CD4-positive, CD25-positive, alpha-beta regulatory T cell (primary cell): ENCODE measurements at regions not wholly inside any gene's neighbourhood (a gene's known extent, or its start where the extent isn't known, plus 50 kb on each side); places are given as distances from the start of the nearest gene placed in this dataset.
"Not testable (repeated sequence)": the region's sequence is repeated elsewhere in the genome, so short reads cannot be mapped to it uniquely, and the experiment has no call there.

ENCODE experiments used
- ATAC-seq, 2 donors: fragments of 150-1000 bp; cut with Tn5 transposase; one replicate each; pipeline ENCODE4 v1.10.0; 2021; ENCODE audit warnings: low read depth in 2 of 2, moderate number of reproducible peaks in 2 of 2, moderate library complexity in 1 of 2
- DNase-seq, 3 donors: peaks; one replicate each; pipeline versions ENCODE4 v3.0.0 to v3.0.0-alpha.2; 2012 to 2022; ENCODE audit warnings: mixed read lengths in 1 of 3
- H3K27ac ChIP-seq: one replicate; pipeline ENCODE4 v1.7.0; 2013; ENCODE audit warnings: mild to moderate bottlenecking, low read length; ENCODE audit not compliant: insufficient read depth, poor library complexity, severe bottlenecking
- H3K27me3 ChIP-seq: one replicate; pipeline ENCODE4 v1.7.0; 2013; ENCODE audit warnings: low read length; ENCODE audit not compliant: control insufficient read depth, insufficient read depth
- H3K36me3 ChIP-seq: one replicate; pipeline ENCODE4 v1.7.0; 2013; ENCODE audit warnings: mild to moderate bottlenecking, low read length, moderate library complexity; ENCODE audit not compliant: control insufficient read depth, insufficient read depth
- H3K4me1 ChIP-seq: 2 replicates; pipeline ENCODE4 v1.7.0; 2013; ENCODE audit warnings: mild to moderate bottlenecking, low read length; ENCODE audit not compliant: insufficient read depth, control insufficient read depth, poor library complexity, severe bottlenecking
- H3K4me3 ChIP-seq: one replicate; pipeline ENCODE4 v1.7.0; 2013; ENCODE audit warnings: low read depth, mild to moderate bottlenecking, low read length, moderate library complexity
- H3K9me3 ChIP-seq, 2 experiments: 1 replicate in 1 of 2; 2 replicates in 1 of 2; pipeline ENCODE4 v1.7.0; 2013; ENCODE audit warnings: low read length in 2 of 2, mild to moderate bottlenecking in 1 of 2, moderate library complexity in 1 of 2; ENCODE audit not compliant: control insufficient read depth in 2 of 2
- H3K27ac Mint-ChIP-seq, 3 donors: one replicate each; pipeline ENCODE4 v1.8.0; 2020 to 2022; ENCODE audit warnings: mild to moderate bottlenecking in 3 of 3, mixed read lengths in 3 of 3, moderate library complexity in 2 of 3
- H3K27me3 Mint-ChIP-seq: one replicate; pipeline ENCODE4 v1.8.0; 2022; ENCODE audit warnings: mild to moderate bottlenecking, mixed read lengths
- H3K36me3 Mint-ChIP-seq: one replicate; pipeline ENCODE4 v1.8.0; 2020; ENCODE audit warnings: mixed read lengths
- H3K4me1 Mint-ChIP-seq, 4 donors: one replicate each; pipeline ENCODE4 v1.8.0; 2020 to 2022; ENCODE audit warnings: mixed read lengths in 4 of 4, mild to moderate bottlenecking in 1 of 4
- H3K4me3 Mint-ChIP-seq, 4 donors: one replicate each; pipeline ENCODE4 v1.8.0; 2020 to 2022; ENCODE audit warnings: mild to moderate bottlenecking in 4 of 4, mixed read lengths in 4 of 4, moderate library complexity in 3 of 4
- H3K9me3 Mint-ChIP-seq, 7 donors: one replicate each; pipeline ENCODE4 v1.8.0; 2020 to 2022; ENCODE audit warnings: mixed read lengths in 7 of 7, mild to moderate bottlenecking in 3 of 7, moderate library complexity in 2 of 7

DNA sequence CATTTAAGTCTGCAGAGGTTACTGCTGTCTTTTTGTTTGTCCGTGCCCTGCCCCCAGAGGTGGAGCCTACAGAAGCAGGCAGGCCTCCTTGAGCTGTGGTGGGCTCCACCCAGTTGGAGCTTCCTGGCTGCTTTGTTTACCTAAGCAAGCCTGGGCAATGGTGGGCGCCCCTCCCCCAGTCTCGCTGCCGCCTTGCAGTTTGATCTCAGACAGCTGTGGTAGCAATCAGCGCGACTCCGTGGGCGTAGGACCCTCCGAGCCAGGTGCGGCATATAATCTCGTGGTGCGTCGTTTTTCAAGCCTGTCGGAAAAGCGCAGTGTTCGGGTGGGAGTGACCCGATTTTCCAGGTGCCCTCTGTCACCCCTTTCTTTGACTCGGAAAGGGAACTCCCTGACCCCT is 253.3 kb upstream of the PITX2 start:
- not testable (repeated sequence) for ATAC-seq, H3K4me3 ChIP-seq, H3K27ac ChIP-seq, H3K4me1 ChIP-seq, H3K4me1 Mint-ChIP-seq, H3K27me3 ChIP-seq, DNase-seq, H3K27ac Mint-ChIP-seq, H3K9me3 ChIP-seq, H3K27me3 Mint-ChIP-seq, H3K4me3 Mint-ChIP-seq, H3K36me3 ChIP-seq, H3K36me3 Mint-ChIP-seq
- peaks cover 0 to 11% (median 3%) of the 10 kb centered on the region in 7 donors for H3K9me3 Mint-ChIP-seq

DNA sequence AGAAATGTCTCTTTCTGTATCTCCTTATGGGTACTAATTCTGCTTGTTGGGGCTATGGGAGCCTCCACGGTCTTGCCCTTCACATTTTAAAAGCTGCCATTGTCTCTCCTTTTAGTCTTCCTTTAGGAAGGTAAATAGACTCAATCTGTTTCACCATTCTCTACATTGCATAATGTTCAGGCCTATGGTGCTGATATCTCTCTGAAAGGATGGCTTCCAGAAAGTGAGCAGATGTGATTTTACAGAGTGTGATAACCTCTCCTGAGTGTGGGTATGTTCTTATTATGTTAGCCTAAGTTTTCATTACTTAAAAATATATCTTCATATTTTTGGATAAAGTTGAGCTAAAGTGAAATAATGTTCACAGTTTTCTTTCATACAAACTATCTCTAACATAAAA is 254.0 kb upstream of the PITX2 start:
- Mint-ChIP-seq H3K4me3 (peak overlapping the region in 1 of 4 donors; percentile 61), H3K36me3 (no peaks in the 10 kb centered on the region)

DNA sequence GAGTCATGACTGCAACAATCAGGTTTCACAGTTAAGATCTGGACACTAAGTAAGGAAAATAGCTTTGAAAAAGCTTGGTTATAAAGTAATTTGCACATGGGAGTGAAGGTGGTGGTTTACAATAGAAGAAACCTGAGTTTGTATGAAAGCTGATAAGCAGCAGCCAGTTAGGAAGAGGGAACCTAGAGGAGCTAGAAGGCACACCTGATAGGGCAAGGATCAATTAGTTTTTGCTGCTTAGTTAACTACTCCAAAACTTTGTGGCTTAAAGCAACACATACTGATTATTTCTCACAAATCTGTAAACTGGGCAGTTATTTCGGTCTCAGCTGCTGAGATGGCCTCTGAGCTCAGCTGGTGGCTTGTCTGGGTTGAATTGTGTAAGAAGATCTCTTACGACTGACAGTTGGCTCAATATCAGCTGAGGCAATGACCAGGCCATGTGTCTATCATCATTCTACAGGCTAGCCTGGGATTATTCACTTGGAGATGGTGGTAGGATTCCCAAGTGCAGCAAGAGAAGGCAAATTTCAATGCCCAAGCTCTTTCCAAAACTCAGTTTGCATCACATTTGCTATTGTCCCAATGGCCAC is 255.0 kb upstream of the PITX2 start:
- Mint-ChIP-seq H3K36me3 (no peaks in the 10 kb centered on the region), H3K27ac (no peak overlapping the region), H3K4me3 (no peak overlapping the region), H3K27me3 (no peaks in the 10 kb centered on the region), H3K4me1 (no peaks in the 10 kb centered on the region), H3K9me3 (peaks cover 0 to 11% (median 4%) of the 10 kb centered on the region in 7 donors)
- Histone ChIP-seq H3K27me3 (no peaks in the 10 kb centered on the region), H3K36me3 (no peaks in the 10 kb centered on the region), H3K9me3 (no peaks in the 10 kb centered on the region), H3K4me1 (no peaks in the 10 kb centered on the region), H3K4me3 (no peak overlapping the region), H3K27ac (no peak overlapping the region)
- no peak for ATAC-seq
- DNase-seq, result no peak

More for the DNA sequence above, 254.0 kb upstream of the PITX2 start:
- Mint-ChIP-seq H3K4me1 (no peaks in the 10 kb centered on the region), H3K27me3 (no peaks in the 10 kb centered on the region), H3K9me3 (peaks cover 0 to 11% (median 3%) of the 10 kb centered on the region in 7 donors), H3K27ac (peak overlapping the region in 1 of 3 donors; percentile 73)
- DNase-seq (no peak), ATAC-seq (no peak)
- H3K27ac ChIP-seq, result no peak overlapping the region
- H3K4me1 ChIP-seq, result no peaks in the 10 kb centered on the region
- H3K36me3 ChIP-seq, result no peaks in the 10 kb centered on the region
- H3K9me3 ChIP-seq, result no peaks in the 10 kb centered on the region
- no peak overlapping the region for H3K4me3 ChIP-seq
- no peaks in the 10 kb centered on the region for H3K27me3 ChIP-seq

DNA sequence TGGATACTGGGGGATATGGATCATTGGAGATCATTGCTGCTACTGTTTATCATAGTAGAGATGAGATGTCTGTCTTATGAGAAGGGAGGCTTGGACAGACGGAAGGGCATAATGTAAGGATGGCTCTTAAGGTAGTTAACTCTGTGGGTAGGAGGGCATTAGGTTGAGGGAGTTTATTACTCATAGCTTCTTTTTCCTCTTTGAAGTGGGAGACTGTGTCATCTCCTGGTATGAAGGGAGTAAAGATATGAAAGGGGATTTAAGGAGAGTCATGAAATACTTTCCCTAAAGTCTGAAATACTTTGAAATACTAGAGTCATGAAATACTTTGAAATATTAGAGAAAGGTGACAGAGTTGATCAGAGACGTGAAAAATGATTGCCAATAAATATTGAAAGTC is 255.5 kb upstream of the PITX2 start:
- H3K9me3 Mint-ChIP-seq, result peaks cover 0 to 11% (median 4%) of the 10 kb centered on the region in 7 donors
- no peak for ATAC-seq
- no peak for DNase-seq
- Histone ChIP-seq H3K4me3 (no peak overlapping the region), H3K9me3 (no peaks in the 10 kb centered on the region), H3K36me3 (no peaks in the 10 kb centered on the region), H3K4me1 (no peaks in the 10 kb centered on the region), H3K27me3 (no peaks in the 10 kb centered on the region), H3K27ac (no peak overlapping the region)
- no peaks in the 10 kb centered on the region for H3K36me3 Mint-ChIP-seq
- no peak overlapping the region for H3K4me3 Mint-ChIP-seq
- no peaks in the 10 kb centered on the region for H3K4me1 Mint-ChIP-seq
- H3K27me3 Mint-ChIP-seq, result no peaks in the 10 kb centered on the region
- H3K27ac Mint-ChIP-seq, result no peak overlapping the region

DNA sequence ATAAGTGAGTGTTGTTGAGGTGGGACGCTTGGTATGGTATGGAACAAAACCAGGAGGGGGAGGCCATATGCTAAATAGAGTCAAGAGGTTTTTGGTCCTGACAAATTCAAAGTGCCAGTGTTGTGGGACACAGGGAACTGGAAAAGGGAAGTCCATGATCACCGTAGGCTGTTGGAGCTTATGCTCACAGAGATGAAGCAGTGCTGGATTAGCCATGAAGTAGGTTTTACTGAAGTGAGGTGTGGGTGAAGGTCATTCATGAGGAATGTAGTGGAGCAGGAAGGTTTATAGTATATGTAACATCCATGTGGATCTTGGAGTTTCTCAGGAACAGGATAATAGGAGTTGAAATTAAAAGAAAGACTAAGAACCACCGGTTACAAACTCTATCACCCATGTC is 256.1 kb upstream of the PITX2 start:
- Histone ChIP-seq H3K4me1 (no peaks in the 10 kb centered on the region), H3K9me3 (no peaks in the 10 kb centered on the region), H3K36me3 (no peaks in the 10 kb centered on the region), H3K27ac (no peak overlapping the region), H3K4me3 (no peak overlapping the region), H3K27me3 (no peaks in the 10 kb centered on the region)
- DNase-seq, result no peak
- Mint-ChIP-seq H3K27ac (no peak overlapping the region), H3K9me3 (peaks cover 0 to 11% (median 4%) of the 10 kb centered on the region in 7 donors), H3K36me3 (no peaks in the 10 kb centered on the region), H3K4me3 (no peak overlapping the region), H3K27me3 (no peaks in the 10 kb centered on the region), H3K4me1 (no peaks in the 10 kb centered on the region)
- ATAC-seq, result no peak

DNA sequence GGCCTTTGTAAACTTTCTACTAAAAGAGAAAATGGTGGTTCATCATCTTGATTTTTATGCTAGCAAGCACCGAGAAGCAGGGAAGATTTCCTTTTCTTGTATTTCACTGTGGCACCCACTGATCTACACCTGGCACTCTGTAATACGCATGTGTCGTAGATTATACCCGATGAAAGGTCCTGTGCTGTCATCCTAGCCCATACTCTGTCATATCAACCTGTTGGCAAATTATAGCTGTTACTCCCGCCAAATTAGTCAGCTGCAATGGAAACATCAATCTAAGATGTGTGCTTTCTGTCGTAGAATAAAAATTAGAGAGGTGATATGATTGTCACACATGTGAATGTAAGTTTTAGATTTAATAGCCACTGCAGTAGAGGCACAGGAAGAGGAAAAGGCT is 263.4 kb upstream of the PITX2 start:
- Histone ChIP-seq H3K4me3 (no peak overlapping the region), H3K27me3 (no peaks in the 10 kb centered on the region), H3K4me1 (no peaks in the 10 kb centered on the region), H3K9me3 (no peaks in the 10 kb centered on the region), H3K36me3 (no peaks in the 10 kb centered on the region), H3K27ac (no peak overlapping the region)
- no peaks in the 10 kb centered on the region for H3K27me3 Mint-ChIP-seq
- ATAC-seq (no peak), DNase-seq (no peak)
- no peak overlapping the region for H3K4me3 Mint-ChIP-seq
- H3K36me3 Mint-ChIP-seq, result no peaks in the 10 kb centered on the region
- peaks cover 0 to 13% (median 4%) of the 10 kb centered on the region in 7 donors for H3K9me3 Mint-ChIP-seq
- peaks cover 0 to 5% (median 0%) of the 10 kb centered on the region in 4 donors for H3K4me1 Mint-ChIP-seq
- H3K27ac Mint-ChIP-seq, result no peak overlapping the region

DNA sequence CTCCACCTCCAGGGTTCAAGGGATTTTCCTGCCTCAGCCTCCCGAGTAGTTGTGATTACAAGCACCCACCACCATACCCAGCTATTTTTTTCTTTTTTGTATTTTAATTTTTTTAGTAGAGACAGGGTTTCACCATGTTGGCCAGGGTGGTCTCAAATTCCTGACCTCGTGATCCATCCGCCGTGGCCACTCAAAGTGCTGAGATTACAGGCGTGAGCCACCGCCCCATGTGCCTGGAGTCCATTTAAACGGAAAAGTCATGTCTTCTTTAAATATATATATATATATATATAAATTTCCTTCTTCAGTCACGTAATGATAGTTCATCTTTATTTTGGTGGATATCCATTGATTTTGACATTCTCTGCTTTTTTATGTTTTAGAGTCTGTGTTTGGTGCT is 264.0 kb upstream of the PITX2 start:
- Histone ChIP-seq H3K36me3 (no peaks in the 10 kb centered on the region), H3K4me3 (no peak overlapping the region), H3K4me1 (no peaks in the 10 kb centered on the region), H3K27ac (no peak overlapping the region), H3K27me3 (no peaks in the 10 kb centered on the region), H3K9me3 (no peaks in the 10 kb centered on the region)
- Mint-ChIP-seq H3K4me1 (peaks cover 0 to 6% (median 0%) of the 10 kb centered on the region in 4 donors), H3K27ac (no peak overlapping the region), H3K36me3 (no peaks in the 10 kb centered on the region), H3K27me3 (no peaks in the 10 kb centered on the region), H3K9me3 (peaks cover 0 to 13% (median 5%) of the 10 kb centered on the region in 7 donors), H3K4me3 (no peak overlapping the region)
- DNase-seq, result no peak
- ATAC-seq, result no peak

DNA sequence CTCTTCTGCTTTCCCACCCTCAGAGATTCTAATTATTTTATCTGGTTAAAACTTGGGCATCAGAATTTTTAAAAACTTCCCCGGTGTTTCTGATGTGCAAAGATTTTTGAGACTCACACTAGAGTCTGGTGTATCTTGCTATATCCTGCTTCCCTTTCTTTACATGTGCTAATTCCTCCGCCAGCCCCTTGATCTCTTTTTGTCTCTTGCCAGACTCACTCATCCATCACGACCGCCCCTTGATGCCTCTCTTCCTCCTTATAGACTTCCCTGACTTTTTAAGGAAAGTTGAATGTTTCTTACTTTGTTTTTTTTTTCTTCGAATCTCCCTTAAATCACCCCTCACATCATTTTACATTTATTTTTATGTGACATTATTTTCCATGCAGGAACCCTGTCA is 274.9 kb upstream of the PITX2 start:
- H3K27ac ChIP-seq, result no peak overlapping the region
- H3K27me3 ChIP-seq, result no peaks in the 10 kb centered on the region
- no peak overlapping the region for H3K27ac Mint-ChIP-seq
- peaks cover 0 to 6% (median 1%) of the 10 kb centered on the region in 7 donors for H3K9me3 Mint-ChIP-seq
- H3K36me3 Mint-ChIP-seq, result no peaks in the 10 kb centered on the region
- DNase-seq (no peak), ATAC-seq (no peak)
- no peaks in the 10 kb centered on the region for H3K27me3 Mint-ChIP-seq
- no peaks in the 10 kb centered on the region for H3K4me1 ChIP-seq
- no peaks in the 10 kb centered on the region for H3K36me3 ChIP-seq
- no peak overlapping the region for H3K4me3 ChIP-seq
- no peaks in the 10 kb centered on the region for H3K9me3 ChIP-seq
- H3K4me3 Mint-ChIP-seq, result no peak overlapping the region
- no peaks in the 10 kb centered on the region for H3K4me1 Mint-ChIP-seq
